ENCODE measurements at regions not wholly inside any gene's neighbourhood (a gene's known extent, or its start where the extent isn't known, plus 50 kb on each side); places are given as distances from the start of the nearest gene placed in this dataset.
"Not testable (repeated sequence)": the region's sequence is repeated elsewhere in the genome, so short reads cannot be mapped to it uniquely, and the experiment has no call there.

GRCh38 chr4:171334549-171334948 is 478.7 kb upstream of the GALNTL6 start:
- DNase-seq, result no peak

- no peak for DNase-seq
Measured at GRCh38 chr4:171308661-171309060, 504.5 kb upstream of the GALNTL6 start.

- DNase-seq, result not testable (repeated sequence)
Measured at GRCh38 chr4:171298048-171298718, 515.0 kb upstream of the GALNTL6 start.

- no peak for DNase-seq
Measured at GRCh38 chr4:171288816-171289432, 524.3 kb upstream of the GALNTL6 start.

GRCh38 chr4:171281359-171281758 is 531.8 kb upstream of the GALNTL6 start:
- DNase-seq, result no peak

GRCh38 chr4:171279131-171279530 is 534.1 kb upstream of the GALNTL6 start:
- DNase-seq, result no peak

GRCh38 chr4:171266671-171267070 is 546.5 kb upstream of the GALNTL6 start:
- no peak for DNase-seq

- DNase-seq, result no peak
Measured at GRCh38 chr4:171265190-171265818, 547.9 kb upstream of the GALNTL6 start.

- no peak for DNase-seq
Measured at GRCh38 chr4:171256223-171256622, 557.0 kb upstream of the GALNTL6 start.

- DNase-seq, result no peak
Measured at GRCh38 chr4:171246948-171247347, 566.3 kb upstream of the GALNTL6 start.

GRCh38 chr4:171242831-171243230 is 570.4 kb upstream of the GALNTL6 start:
- no peak for DNase-seq

- no peak for DNase-seq
Measured at GRCh38 chr4:171239196-171239595, 574.0 kb upstream of the GALNTL6 start.

GRCh38 chr4:171235521-171235920 is 577.7 kb upstream of the GALNTL6 start:
- DNase-seq, result no peak

- DNase-seq, result not testable (repeated sequence)
Measured at GRCh38 chr4:171229354-171229753, 583.9 kb upstream of the GALNTL6 start.

GRCh38 chr4:171221181-171221580 is 592.0 kb upstream of the GALNTL6 start:
- no peak for DNase-seq

- DNase-seq, result no peak
Measured at GRCh38 chr4:171203425-171203824, 609.8 kb upstream of the GALNTL6 start.

- DNase-seq, result no peak
Measured at GRCh38 chr4:171202908-171203307, 610.3 kb upstream of the GALNTL6 start.

- no peak for DNase-seq
Measured at GRCh38 chr4:171186700-171187099, 626.5 kb upstream of the GALNTL6 start.

- no peak for DNase-seq
Measured at GRCh38 chr4:171181090-171181489, 632.1 kb upstream of the GALNTL6 start.

GRCh38 chr4:171170671-171171070 is 642.5 kb upstream of the GALNTL6 start:
- no peak for DNase-seq

- DNase-seq, result no peak
Measured at GRCh38 chr4:171169396-171169795, 643.8 kb upstream of the GALNTL6 start.

- DNase-seq, result no peak
Measured at GRCh38 chr4:171162478-171162877, 650.7 kb upstream of the GALNTL6 start.

- DNase-seq, result no peak
Measured at GRCh38 chr4:171157462-171158082, 655.6 kb upstream of the GALNTL6 start.

GRCh38 chr4:171142639-171143038 is 670.6 kb upstream of the GALNTL6 start:
- DNase-seq, result no peak

Data from 8988T (cell line).